ENCODE measurements at regions not wholly inside any gene's neighbourhood (a gene's known extent, or its start where the extent isn't known, plus 50 kb on each side); places are given as distances from the start of the nearest gene placed in this dataset.

DNA sequence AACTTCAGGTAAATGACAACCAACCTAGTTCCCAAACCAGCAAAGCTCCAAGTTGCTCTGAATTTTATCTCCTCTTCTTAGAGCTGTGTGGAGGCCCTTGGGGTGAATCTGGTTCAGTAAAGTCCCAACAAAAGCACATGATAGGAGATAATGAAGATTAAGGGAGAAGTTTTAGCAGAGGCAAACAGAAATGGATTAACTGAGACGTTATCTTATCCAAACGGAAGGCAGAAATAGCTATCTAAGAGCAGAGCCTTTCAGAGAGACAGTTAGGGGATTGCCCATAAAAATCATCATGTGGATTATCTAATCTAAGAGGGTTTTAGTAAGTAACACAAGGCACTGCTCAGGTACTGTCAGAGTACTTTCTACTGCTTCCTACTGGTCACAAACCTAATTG, 183.9 kb upstream of the ZNF618 start:
- Mint-ChIP-seq H3K4me3 (no peak overlapping the region), H3K9me3 (no peaks in the 10 kb centered on the region), H3K27ac (ENCODE audit: low read depth) (no peak overlapping the region), H3K27me3 (peaks cover 63% of the 10 kb centered on the region), H3K4me1 (peaks cover 32% of the 10 kb centered on the region), H3K36me3 (ENCODE audit: insufficient read depth) (peaks cover 8% of the 10 kb centered on the region)
- no peak for DNase-seq (ENCODE audit: low spot score in 2 of 2)
- ATAC-seq (replicated peaks; ENCODE audit: extremely low read depth, poor library complexity, severe bottlenecking), result no peak

GRCh38 chr9:113694912-113695311, 181.2 kb upstream of the ZNF618 start:
- Mint-ChIP-seq H3K27me3 (peaks cover 51% of the 10 kb centered on the region), H3K36me3 (ENCODE audit: insufficient read depth) (peaks cover 8% of the 10 kb centered on the region), H3K4me3 (peak overlapping the region; percentile 54), H3K27ac (ENCODE audit: low read depth) (no peak overlapping the region), H3K4me1 (peaks cover 44% of the 10 kb centered on the region), H3K9me3 (no peaks in the 10 kb centered on the region)
- no peak for ATAC-seq (replicated peaks; ENCODE audit: extremely low read depth, poor library complexity, severe bottlenecking)
- no peak for DNase-seq (ENCODE audit: low spot score in 2 of 2)

DNA sequence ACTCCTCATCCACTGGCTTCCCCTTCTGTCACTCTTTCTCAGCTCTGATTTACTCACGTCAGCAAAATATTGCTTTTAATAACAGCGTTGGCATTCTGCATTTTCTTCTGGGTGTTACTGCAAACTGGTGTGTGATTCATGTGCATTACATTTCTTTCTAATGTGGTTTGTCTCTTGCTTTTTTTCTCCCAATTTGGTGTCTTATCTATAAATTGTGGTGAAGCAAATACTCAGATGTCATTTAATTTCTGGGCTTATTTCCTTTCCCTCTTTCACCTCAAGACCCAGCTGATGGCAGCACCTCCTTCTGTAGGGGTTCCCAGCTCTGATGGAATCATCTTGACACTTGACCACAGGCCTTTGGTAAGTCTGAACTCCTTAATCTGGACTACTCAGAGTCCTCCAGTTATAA, 180.7 kb upstream of the ZNF618 start:
- peaks cover 8% of the 10 kb centered on the region for H3K36me3 Mint-ChIP-seq (ENCODE audit: insufficient read depth)
- peaks cover 44% of the 10 kb centered on the region for H3K4me1 Mint-ChIP-seq
- H3K9me3 Mint-ChIP-seq, result no peaks in the 10 kb centered on the region
- H3K27me3 Mint-ChIP-seq, result peaks cover 49% of the 10 kb centered on the region
- DNase-seq (ENCODE audit: low spot score in 2 of 2) (peak in 1 of 2 donors; percentile 10), ATAC-seq (replicated peaks; ENCODE audit: extremely low read depth, poor library complexity, severe bottlenecking) (peak; percentile 79)
- H3K27ac Mint-ChIP-seq (ENCODE audit: low read depth), result no peak overlapping the region
- H3K4me3 Mint-ChIP-seq, result peak overlapping the region; percentile 54

GRCh38 chr9:113695901-113696300, 180.2 kb upstream of the ZNF618 start:
- peaks cover 44% of the 10 kb centered on the region for H3K4me1 Mint-ChIP-seq
- DNase-seq (ENCODE audit: low spot score in 2 of 2), result no peak
- no peaks in the 10 kb centered on the region for H3K9me3 Mint-ChIP-seq
- H3K4me3 Mint-ChIP-seq, result peak overlapping the region; percentile 54
- ATAC-seq (replicated peaks; ENCODE audit: extremely low read depth, poor library complexity, severe bottlenecking), result peak; percentile 81
- peaks cover 48% of the 10 kb centered on the region for H3K27me3 Mint-ChIP-seq
- peaks cover 8% of the 10 kb centered on the region for H3K36me3 Mint-ChIP-seq (ENCODE audit: insufficient read depth)
- no peak overlapping the region for H3K27ac Mint-ChIP-seq (ENCODE audit: low read depth)

- ATAC-seq (replicated peaks; ENCODE audit: extremely low read depth, poor library complexity, severe bottlenecking) (no peak), DNase-seq (ENCODE audit: low spot score in 2 of 2) (no peak)
- H3K36me3 Mint-ChIP-seq (ENCODE audit: insufficient read depth), result peaks cover 2% of the 10 kb centered on the region
Observed at GRCh38 chr9:113701774-113702755, 174.0 kb upstream of the ZNF618 start.

DNA sequence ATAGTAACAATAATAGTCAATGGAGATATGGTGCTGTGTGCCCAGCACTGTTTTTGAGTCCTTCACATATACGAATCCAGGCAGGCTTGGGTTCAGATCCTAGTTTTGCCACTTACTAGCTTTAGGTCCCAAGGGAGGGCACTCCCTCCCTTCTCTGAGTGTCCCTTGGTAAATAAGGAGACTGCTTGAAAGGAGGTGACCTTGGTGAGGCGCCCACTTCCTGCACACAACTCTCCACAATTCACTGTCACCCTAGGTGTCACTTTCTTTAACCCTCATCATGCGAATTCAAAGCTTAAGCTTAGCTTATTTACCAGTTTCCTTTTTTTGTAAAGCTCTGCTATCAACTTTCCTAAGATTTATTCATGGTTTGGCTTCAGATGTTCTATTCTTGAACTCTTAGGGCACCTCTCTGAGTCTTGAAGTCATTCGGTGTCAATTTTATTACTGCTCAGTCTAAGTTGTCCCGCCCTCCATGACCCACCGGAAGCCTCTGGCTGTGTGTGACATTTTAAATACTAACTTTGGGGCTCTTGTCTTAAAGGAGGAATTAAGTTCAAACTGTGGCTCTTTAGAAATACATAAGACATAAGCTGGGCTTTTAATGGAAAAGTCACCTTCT, 170.7 kb upstream of the ZNF618 start:
- no peak for DNase-seq (ENCODE audit: low spot score in 2 of 2)
- Mint-ChIP-seq H3K4me3 (peak overlapping the region; percentile 8), H3K4me1 (peaks cover 20% of the 10 kb centered on the region), H3K27ac (ENCODE audit: low read depth) (no peak overlapping the region), H3K36me3 (ENCODE audit: insufficient read depth) (peaks cover 2% of the 10 kb centered on the region), H3K27me3 (peaks cover 21% of the 10 kb centered on the region), H3K9me3 (no peaks in the 10 kb centered on the region)
- ATAC-seq (replicated peaks; ENCODE audit: extremely low read depth, poor library complexity, severe bottlenecking), result peak; percentile 54

More at GRCh38 chr9:113701774-113702755, 174.0 kb upstream of the ZNF618 start:
- Mint-ChIP-seq H3K27ac (ENCODE audit: low read depth) (no peak overlapping the region), H3K4me3 (no peak overlapping the region), H3K4me1 (peaks cover 33% of the 10 kb centered on the region), H3K9me3 (no peaks in the 10 kb centered on the region), H3K27me3 (peaks cover 11% of the 10 kb centered on the region)

- no peaks in the 10 kb centered on the region for H3K9me3 Mint-ChIP-seq
- ATAC-seq (replicated peaks; ENCODE audit: extremely low read depth, poor library complexity, severe bottlenecking) (no peak), DNase-seq (ENCODE audit: low spot score in 2 of 2) (no peak)
- H3K36me3 Mint-ChIP-seq (ENCODE audit: insufficient read depth), result peaks cover 2% of the 10 kb centered on the region
- peak overlapping the region; percentile 8 for H3K4me3 Mint-ChIP-seq
- H3K4me1 Mint-ChIP-seq, result peaks cover 20% of the 10 kb centered on the region
- no peak overlapping the region for H3K27ac Mint-ChIP-seq (ENCODE audit: low read depth)
- peaks cover 27% of the 10 kb centered on the region for H3K27me3 Mint-ChIP-seq
Observed at GRCh38 chr9:113705928-113706519, 170.1 kb upstream of the ZNF618 start.

- DNase-seq (ENCODE audit: low spot score in 2 of 2) (no peak), ATAC-seq (replicated peaks; ENCODE audit: extremely low read depth, poor library complexity, severe bottlenecking) (no peak)
- Mint-ChIP-seq H3K4me3 (no peak overlapping the region), H3K27me3 (peaks cover 36% of the 10 kb centered on the region), H3K27ac (ENCODE audit: low read depth) (no peak overlapping the region), H3K36me3 (ENCODE audit: insufficient read depth) (peaks cover 2% of the 10 kb centered on the region), H3K4me1 (peaks cover 20% of the 10 kb centered on the region), H3K9me3 (no peaks in the 10 kb centered on the region)
Observed at GRCh38 chr9:113707953-113708695, 168.0 kb upstream of the ZNF618 start.

GRCh38 chr9:113708821-113709713, 167.0 kb upstream of the ZNF618 start:
- Mint-ChIP-seq H3K27ac (ENCODE audit: low read depth) (no peak overlapping the region), H3K27me3 (peaks cover 36% of the 10 kb centered on the region), H3K4me3 (no peak overlapping the region), H3K4me1 (peaks cover 18% of the 10 kb centered on the region), H3K9me3 (no peaks in the 10 kb centered on the region), H3K36me3 (ENCODE audit: insufficient read depth) (peaks cover 2% of the 10 kb centered on the region)
- DNase-seq (ENCODE audit: low spot score in 2 of 2) (no peak), ATAC-seq (replicated peaks; ENCODE audit: extremely low read depth, poor library complexity, severe bottlenecking) (no peak)

DNA sequence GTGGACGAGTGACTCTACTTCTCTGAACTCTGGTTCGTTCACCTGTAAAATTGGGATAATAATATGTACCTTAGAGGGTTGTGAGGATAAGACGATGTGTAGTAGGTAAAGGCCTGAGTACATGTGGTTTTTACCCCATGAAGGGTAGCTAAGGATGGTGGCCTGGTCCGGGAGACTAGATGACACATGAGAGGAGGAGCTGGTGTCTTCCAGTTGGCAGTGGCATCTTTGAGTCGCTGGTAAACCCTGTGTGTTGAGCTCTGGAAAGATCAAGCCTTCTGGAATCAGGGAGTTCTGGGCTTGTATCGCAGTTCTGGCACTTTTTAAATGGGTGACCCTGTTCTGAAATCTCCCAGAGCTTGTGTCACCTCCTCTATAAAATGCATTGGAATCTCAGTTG, 166.4 kb upstream of the ZNF618 start:
- Mint-ChIP-seq H3K36me3 (ENCODE audit: insufficient read depth) (peaks cover 2% of the 10 kb centered on the region), H3K27ac (ENCODE audit: low read depth) (no peak overlapping the region), H3K4me3 (no peak overlapping the region), H3K9me3 (no peaks in the 10 kb centered on the region), H3K4me1 (peaks cover 11% of the 10 kb centered on the region), H3K27me3 (peaks cover 36% of the 10 kb centered on the region)
- ATAC-seq (replicated peaks; ENCODE audit: extremely low read depth, poor library complexity, severe bottlenecking) (no peak), DNase-seq (ENCODE audit: low spot score in 2 of 2) (no peak)

- Mint-ChIP-seq H3K27me3 (peaks cover 36% of the 10 kb centered on the region), H3K4me1 (no peaks in the 10 kb centered on the region), H3K4me3 (no peak overlapping the region), H3K36me3 (ENCODE audit: insufficient read depth) (no peaks in the 10 kb centered on the region), H3K9me3 (peaks cover 6% of the 10 kb centered on the region), H3K27ac (ENCODE audit: low read depth) (no peak overlapping the region)
- DNase-seq (ENCODE audit: low spot score in 2 of 2) (no peak), ATAC-seq (replicated peaks; ENCODE audit: extremely low read depth, poor library complexity, severe bottlenecking) (no peak)
Observed at GRCh38 chr9:113711251-113711650, 164.9 kb upstream of the ZNF618 start.

All from central memory CD8-positive, alpha-beta T cell (primary cell).